GM19397 (cell line): ENCODE measurements at regions not wholly inside any gene's neighbourhood (a gene's known extent, or its start where the extent isn't known, plus 50 kb on each side); places are given as distances from the start of the nearest gene placed in this dataset.
"Not testable (repeated sequence)": the region's sequence is repeated elsewhere in the genome, so short reads cannot be mapped to it uniquely, and the experiment has no call there.

Source experiments
- ATAC-seq: cut with Tn5 transposase; IDR thresholded peaks from one replicate; pipeline ENCODE4 v1.9.1; 2021; ENCODE audit warnings: mild to moderate bottlenecking, moderate library complexity; ENCODE audit not compliant: unreplicated experiment

DNA sequence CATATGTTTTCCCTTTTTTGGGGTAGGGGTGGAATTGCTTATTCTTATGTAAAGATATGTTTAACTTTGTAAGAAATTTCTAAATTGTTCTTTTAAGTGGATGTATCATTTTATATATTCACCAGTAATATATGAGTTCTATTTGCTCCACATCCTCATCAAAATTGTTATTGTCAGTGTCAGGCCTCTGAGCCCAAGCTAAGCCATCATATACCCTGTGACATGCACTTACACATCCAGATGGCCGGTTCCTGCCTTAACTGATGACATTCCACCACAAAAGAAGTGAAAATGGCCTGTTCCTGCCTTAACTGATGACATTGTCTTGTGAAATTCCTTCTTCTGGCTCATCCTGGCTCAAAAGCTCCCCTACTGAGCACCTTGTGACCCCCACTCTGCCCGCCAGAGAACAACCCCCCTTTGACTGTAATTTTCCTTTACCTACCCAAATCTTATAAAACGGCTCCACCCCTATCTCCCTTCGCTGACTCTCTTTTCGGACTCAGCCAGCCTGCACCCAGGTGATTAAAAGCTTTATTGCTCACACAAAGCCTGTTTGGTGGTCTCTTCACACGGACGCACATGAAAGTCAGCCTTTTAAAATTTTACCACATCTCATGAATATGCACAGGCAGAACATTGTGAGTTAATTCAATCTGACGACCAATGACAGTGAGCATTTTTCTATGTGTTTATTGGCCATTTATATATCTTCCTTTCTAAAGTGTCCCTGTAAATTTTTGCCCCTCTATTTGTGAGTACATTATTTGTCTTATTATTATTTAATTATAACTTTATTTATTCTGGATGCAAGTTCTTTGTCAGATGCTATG, 176.8 kb downstream of the CDC14C start:
- ATAC-seq = not testable (repeated sequence)

DNA sequence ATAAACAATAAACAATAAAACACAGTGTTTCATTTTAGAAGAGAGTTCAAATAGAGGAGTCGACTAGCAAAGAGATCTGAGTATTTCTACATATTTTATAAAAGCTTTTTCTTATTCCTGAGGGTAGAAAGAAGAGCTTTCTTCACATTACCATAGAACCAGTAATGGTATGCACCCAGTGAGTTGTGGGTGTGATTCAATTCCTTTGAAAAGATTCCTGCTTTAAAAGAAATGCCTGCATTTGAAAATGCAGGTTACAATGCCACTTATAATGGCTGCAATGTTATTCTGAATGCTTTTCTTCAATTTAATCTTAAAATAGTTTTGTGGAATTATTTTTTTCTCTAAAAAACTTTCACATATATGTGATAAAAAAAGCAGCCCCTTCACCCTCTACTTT, 178.1 kb downstream of the CDC14C start:
- no peak for ATAC-seq

DNA sequence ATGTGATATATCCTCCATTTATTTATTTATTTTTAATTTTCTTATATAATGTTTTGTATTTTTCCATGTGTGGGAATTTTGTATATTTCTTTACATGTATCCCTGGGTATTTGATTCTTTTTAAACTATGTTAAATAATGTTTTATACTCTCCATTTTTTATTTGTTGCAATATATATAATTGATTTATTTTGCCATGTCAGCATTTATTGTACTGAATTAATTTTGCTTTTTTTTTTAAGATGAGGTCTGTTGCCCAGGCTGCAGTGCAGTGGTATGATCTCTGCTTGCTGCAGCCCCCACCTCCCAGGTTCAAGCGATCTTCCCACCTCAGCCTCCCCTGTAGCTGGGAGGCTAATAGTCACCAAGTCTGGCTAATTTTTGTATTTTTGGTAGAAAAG, 187.4 kb downstream of the CDC14C start:
- no peak for ATAC-seq

GRCh38 chr7:49112222-49112621, 187.9 kb downstream of the CDC14C start:
- ATAC-seq = no peak

DNA sequence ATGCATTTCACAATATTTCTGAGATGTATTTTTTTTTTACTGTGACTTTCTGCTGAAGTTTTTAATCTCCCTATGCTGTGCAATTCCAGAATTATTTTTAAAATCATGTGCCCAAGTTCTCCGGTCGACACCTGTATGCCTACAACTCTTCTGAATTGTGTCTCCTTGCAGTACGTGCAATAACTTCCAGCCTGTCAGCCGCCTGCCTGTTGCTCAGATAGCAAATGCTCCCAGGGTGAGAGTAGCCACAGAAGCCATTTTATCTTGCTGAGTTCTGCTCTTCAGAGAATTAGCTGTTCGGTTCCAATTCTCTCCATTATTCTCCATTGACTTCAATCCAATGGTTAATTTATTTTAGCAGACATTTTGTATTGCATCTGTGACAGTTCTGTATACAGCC, 188.3 kb downstream of the CDC14C start:
- no peak for ATAC-seq

GRCh38 chr7:49119706-49120105, 195.4 kb downstream of the CDC14C start:
- no peak for ATAC-seq

GRCh38 chr7:49125246-49125645, 200.9 kb downstream of the CDC14C start:
- ATAC-seq = no peak

DNA sequence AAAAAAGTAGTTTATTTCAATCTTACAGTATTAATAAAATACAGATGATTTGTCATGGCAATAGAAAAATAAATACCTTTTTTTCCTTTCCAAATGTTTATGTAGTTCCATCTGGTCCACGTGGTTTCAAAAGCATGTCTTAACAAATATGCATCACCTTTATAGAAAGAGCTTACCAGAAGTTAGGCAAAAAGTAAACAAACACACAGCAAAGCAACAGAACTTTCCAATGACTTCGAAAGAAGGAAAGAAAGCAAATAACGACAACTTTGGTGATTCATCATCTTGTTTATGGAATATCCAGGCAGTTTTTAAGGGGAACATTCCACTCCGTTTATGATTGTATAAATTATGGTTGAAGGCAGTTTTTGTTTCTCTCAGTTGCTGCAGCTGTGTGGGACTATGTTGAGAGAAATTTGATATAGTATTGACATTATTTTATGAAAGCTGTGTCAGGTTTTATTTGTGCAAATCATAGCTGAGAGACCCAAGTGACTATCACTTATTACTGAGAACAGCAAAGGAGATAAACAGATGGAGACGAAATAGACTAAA, 203.1 kb downstream of the CDC14C start:
- no peak for ATAC-seq

DNA sequence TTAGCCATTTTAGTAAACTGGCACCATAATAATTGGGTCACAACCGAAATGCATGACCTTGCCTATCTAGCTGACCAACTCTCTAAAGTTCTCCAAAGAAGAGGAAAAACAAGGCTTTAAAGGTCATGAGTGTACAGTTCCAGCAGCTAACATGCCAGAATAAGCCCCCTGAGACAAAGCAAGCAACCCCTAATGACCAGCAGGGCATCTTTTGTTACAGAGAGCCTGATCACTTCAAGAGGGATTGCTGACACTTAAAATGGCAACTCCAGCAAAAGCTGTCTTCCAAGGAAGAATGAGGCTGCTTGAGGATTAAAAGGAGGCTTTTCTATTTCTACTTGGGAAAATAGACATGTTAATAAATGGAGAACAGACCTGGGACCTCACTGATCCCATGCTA, 213.6 kb downstream of the CDC14C start:
- no peak for ATAC-seq

GRCh38 chr7:49150486-49150885, 226.1 kb downstream of the CDC14C start:
- ATAC-seq = no peak

DNA sequence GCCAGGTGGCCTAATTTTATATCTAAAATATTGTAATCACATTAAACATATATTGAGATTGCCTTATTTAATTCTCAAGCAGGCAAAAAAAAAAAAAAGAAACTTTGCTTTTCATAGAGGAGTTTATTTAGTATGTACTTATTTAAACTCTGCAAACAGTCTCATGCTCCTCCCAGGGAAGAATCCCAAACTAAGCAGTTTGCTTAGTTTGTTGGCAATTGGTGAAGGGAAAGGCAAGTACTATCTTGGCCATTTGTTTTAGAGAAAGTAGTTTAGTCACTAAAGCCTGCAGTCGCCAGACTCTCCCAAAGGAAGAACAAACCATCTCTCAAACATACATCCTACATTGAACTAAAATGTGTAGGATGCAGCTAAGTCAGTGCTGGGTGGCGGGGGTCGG, 226.8 kb downstream of the CDC14C start:
- ATAC-seq = no peak

- ATAC-seq = no peak
Measured at GRCh38 chr7:49158321-49158720, 234.0 kb downstream of the CDC14C start.

DNA sequence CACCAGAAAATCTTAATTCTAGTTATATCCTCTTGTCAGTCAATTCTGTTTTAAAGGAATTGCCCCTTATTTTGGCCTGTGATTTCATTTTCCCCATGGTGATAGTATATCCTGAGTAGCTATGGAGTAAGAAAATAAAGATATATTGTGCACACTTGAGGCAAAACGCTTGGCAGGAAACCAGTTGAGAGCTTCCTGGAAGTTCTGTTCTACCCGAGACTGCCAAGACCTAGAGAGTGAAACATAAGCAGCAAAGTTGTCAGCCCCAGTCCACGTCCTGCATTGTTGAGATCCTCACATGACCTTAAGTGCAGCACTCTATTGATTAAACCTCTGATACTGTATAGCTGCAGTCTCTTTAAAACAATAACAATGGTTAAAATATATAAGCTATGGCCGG, 235.2 kb downstream of the CDC14C start:
- ATAC-seq = no peak

DNA sequence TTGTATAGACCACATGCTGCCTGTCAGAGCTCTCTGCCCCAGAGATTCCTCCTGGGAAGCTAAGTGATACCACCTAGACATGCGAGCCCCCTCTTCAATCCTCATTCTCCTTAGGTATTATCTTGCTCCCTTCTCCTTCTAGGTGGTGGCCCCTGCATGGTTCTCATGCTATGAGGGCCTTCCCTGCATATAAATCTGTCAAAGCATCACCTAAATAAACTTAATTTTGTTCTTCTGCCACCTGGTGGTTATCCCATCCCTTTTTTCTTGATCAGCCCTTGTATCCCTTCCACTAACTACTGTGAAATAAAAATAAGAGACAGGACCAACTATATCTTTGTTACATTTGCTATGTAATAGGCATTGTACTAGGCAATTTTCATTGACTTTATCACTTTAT, 242.1 kb downstream of the CDC14C start:
- ATAC-seq = no peak

DNA sequence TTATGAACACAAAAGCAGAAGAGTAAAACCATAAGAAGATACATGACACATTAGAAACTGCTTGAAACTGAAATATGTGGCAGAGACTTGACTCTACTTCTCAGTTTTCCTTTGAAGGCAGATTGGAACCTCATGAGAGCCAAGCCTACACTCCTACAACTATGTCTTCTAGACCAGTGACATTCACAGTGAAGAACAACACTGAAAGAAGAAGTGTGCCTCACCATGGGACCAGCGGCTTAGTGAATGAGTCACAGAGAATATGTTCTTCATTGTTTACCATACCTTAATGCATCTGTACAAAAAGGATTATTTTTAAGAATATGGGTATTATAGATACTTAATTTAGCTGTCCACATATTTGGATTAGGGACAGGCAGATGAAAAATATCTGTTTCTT, 248.3 kb downstream of the CDC14C start:
- no peak for ATAC-seq

DNA sequence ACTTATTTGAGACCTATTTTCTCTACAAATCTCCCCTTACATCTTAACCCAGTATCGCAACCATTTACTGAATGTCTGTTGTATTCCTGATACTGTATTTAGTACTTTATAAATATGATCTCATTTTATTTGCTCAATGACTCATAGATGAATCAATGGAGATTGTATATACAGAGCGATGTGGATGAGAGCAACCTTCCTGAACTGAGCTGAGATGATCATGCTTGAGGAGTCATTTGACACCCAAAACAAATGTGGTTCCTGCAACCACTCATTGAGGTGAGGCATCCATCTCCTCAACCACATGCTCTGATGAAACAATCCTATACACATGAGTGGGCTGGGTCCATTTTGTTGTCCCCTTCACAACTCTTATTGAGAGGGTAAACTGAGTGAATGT, 250.0 kb downstream of the CDC14C start:
- no peak for ATAC-seq

DNA sequence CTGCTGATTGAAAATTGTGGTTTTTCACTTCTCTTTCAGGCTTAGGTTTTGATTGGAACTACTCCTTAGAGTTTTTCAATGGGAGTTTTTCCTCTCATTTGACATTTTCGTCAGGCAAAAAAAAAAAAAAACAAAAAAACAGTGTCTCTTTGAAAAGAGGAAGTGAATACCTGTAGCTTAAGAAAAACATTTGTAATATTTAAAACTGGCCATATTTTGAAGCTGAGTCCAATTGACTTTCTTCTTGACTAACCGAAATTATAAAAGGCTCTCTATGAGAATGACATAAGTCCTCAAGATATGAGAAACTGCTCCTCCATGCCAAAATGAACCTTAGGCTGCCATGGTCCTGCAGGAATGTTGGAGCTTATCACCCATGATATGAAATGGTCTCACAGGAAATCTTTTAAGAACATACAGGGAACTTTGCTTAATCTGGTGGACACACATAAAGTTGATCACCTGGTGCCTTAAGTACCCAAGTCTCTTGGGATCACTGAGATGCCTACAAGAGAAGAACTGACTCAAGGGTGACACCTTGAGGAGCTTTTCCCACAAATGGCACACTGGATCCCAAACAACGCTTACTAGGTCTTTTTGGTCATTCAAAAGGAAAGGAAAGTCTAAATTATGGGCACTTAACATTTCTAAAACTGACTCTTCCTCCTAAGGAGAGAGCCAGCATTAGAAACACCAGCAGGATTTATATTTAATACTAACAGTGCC, 263.4 kb downstream of the CDC14C start:
- no peak for ATAC-seq

GRCh38 chr7:49228426-49229098, 304.2 kb downstream of the CDC14C start:
- no peak for ATAC-seq

DNA sequence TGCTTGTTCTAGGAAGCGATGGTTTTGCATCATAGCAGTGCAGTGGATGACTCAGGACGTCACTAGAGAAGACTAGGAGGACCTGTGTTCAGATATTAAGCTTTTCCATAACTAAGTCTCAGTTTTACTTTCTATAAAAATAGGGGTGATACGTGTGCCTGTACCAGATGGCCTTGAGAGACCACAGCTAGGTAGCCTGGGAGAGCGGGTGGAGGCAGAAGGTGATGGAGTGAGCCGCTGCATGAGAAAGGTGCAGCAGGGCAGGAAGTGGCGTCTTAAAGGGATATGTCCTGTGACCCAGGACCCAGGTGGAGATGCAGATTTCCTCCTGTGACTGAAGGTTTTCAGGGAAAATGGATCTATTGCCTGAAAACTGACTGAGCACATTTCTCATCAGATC, 304.9 kb downstream of the CDC14C start:
- ATAC-seq = no peak

DNA sequence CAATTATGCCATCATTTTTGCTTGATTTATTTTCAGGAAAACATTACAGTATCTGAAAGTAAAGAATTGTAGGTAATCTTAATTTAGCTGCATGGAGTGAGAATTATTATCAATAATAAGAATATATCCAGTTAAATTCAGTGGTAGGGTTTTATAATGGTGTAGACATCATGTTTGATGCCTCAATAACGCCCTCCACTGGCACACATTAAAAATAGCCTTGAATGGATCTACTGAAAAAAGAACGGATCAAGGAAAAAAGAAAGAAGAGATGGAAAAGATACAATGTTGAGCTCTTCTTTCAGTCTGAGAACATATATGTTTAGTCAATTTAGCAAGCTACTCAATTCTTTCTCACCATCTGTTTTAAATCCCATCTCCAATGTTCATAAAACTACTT, 319.2 kb downstream of the CDC14C start:
- no peak for ATAC-seq

GRCh38 chr7:49244543-49244942, 320.2 kb downstream of the CDC14C start:
- no peak for ATAC-seq

GRCh38 chr7:49245062-49245461, 320.7 kb downstream of the CDC14C start:
- no peak for ATAC-seq
